ENCODE measurements at regions not wholly inside any gene's neighbourhood (a gene's known extent, or its start where the extent isn't known, plus 50 kb on each side); places are given as distances from the start of the nearest gene placed in this dataset.

GRCh38 chr21:28783641-28784185 lies 209.0 kb downstream of the LTN1 start:
- no peak for DNase-seq

- DNase-seq, result no peak
Measured at GRCh38 chr21:28781602-28782276, 210.9 kb downstream of the LTN1 start.

- no peak for DNase-seq
Measured at GRCh38 chr21:28779914-28780313, 212.8 kb downstream of the LTN1 start.

GRCh38 chr21:28776251-28776650 lies 216.4 kb downstream of the LTN1 start:
- no peak for DNase-seq

- DNase-seq, result no peak
Measured at GRCh38 chr21:28775071-28775470, 217.6 kb downstream of the LTN1 start.

- DNase-seq, result no peak
Measured at GRCh38 chr21:28773036-28773435, 219.6 kb downstream of the LTN1 start.

GRCh38 chr21:28771790-28772501 lies 220.7 kb downstream of the LTN1 start:
- DNase-seq, result no peak

GRCh38 chr21:28770867-28771661 lies 221.6 kb downstream of the LTN1 start:
- DNase-seq, result no peak

- DNase-seq, result no peak
Measured at GRCh38 chr21:28769683-28770082, 223.0 kb downstream of the LTN1 start.

- DNase-seq, result no peak
Measured at GRCh38 chr21:28768753-28769152, 223.9 kb downstream of the LTN1 start.

GRCh38 chr21:28767523-28767922 lies 225.2 kb downstream of the LTN1 start:
- DNase-seq, result no peak

- DNase-seq, result no peak
Measured at GRCh38 chr21:28763809-28764418, 228.8 kb downstream of the LTN1 start.

GRCh38 chr21:28762357-28762735 lies 230.3 kb downstream of the LTN1 start:
- DNase-seq, result no peak

GRCh38 chr21:28761674-28762356 lies 230.9 kb downstream of the LTN1 start:
- no peak for DNase-seq

- DNase-seq, result no peak
Measured at GRCh38 chr21:28758883-28759242, 233.8 kb downstream of the LTN1 start.

GRCh38 chr21:28758042-28758882 lies 234.4 kb downstream of the LTN1 start:
- DNase-seq, result no peak

GRCh38 chr21:28754862-28755261 lies 237.8 kb downstream of the LTN1 start:
- DNase-seq, result no peak

GRCh38 chr21:28754127-28754611 lies 238.5 kb downstream of the LTN1 start:
- DNase-seq, result no peak

- no peak for DNase-seq
Measured at GRCh38 chr21:28752131-28752530, 240.5 kb downstream of the LTN1 start.

- DNase-seq, result no peak
Measured at GRCh38 chr21:28751176-28751575, 241.5 kb downstream of the LTN1 start.

- DNase-seq, result no peak
Measured at GRCh38 chr21:28750565-28750964, 242.1 kb downstream of the LTN1 start.

All from SHP77 (cell line).